ENCODE measurements at regions not wholly inside any gene's neighbourhood (a gene's known extent, or its start where the extent isn't known, plus 50 kb on each side); places are given as distances from the start of the nearest gene placed in this dataset.

- DNase-seq (ENCODE audit: low spot score) = no peak
- no peaks in the 10 kb centered on the region for H3K36me3 ChIP-seq (ENCODE audit: insufficient read depth, low read length, poor library complexity, severe bottlenecking)
- no peak for TF ChIP-seq CTCF (conservative IDR thresholded peaks at IDR 0.05; ENCODE audit: low read depth, low read length)
- no peak for TF ChIP-seq EZH2 (IDR thresholded peaks at IDR 0.05; ENCODE audit: borderline replicate concordance, low read depth, low read length, poor library complexity, severe bottlenecking)
- ChIA-PET POLR2A (ENCODE audit: low non-redundant PET) (no interaction called here), CTCF (no interaction called here)
- peaks cover 18% of the 10 kb centered on the region for H3K27me3 ChIP-seq (replicated peaks; ENCODE audit: insufficient read depth, low read depth, low read length, poor library complexity)
- no peak overlapping the region for H3K4me3 ChIP-seq (ENCODE audit: low read depth, low read length, poor library complexity, severe bottlenecking)
- no TSS peak for BruUV-seq (replicated peaks)
- peaks cover 8% of the 10 kb centered on the region for H3K4me1 ChIP-seq (ENCODE audit: insufficient read depth, low read length, poor library complexity, severe bottlenecking)
- no peaks in the 10 kb centered on the region for H3K9me3 ChIP-seq (ENCODE audit: low read depth, low read length, poor library complexity, severe bottlenecking)
- no peak overlapping the region for H3K27ac ChIP-seq (ENCODE audit: low read depth, low read length, poor library complexity, severe bottlenecking)
- intact Hi-C loops (cut with micrococcal nuclease; ENCODE audit: unreplicated experiment) = no loop called here
Observed at GRCh38 chr10:131424053-131424452, 112.5 kb upstream of the TCERG1L start.

GRCh38 chr10:131424836-131425491 is 113.4 kb upstream of the TCERG1L start:
- POLR2A ChIA-PET (ENCODE audit: low non-redundant PET) = no interaction called here
- H3K27me3 ChIP-seq (replicated peaks; ENCODE audit: insufficient read depth, low read depth, low read length, poor library complexity) = peaks cover 20% of the 10 kb centered on the region
- no peak overlapping the region for H3K4me3 ChIP-seq (ENCODE audit: low read depth, low read length, poor library complexity, severe bottlenecking)
- peaks cover 3% of the 10 kb centered on the region for H3K4me1 ChIP-seq (ENCODE audit: insufficient read depth, low read length, poor library complexity, severe bottlenecking)
- no peaks in the 10 kb centered on the region for H3K36me3 ChIP-seq (ENCODE audit: insufficient read depth, low read length, poor library complexity, severe bottlenecking)
- intact Hi-C loops (cut with micrococcal nuclease; ENCODE audit: unreplicated experiment) = no loop called here
- DNase-seq (ENCODE audit: low spot score) = no peak
- no peak overlapping the region for H3K27ac ChIP-seq (ENCODE audit: low read depth, low read length, poor library complexity, severe bottlenecking)
- no peaks in the 10 kb centered on the region for H3K9me3 ChIP-seq (ENCODE audit: low read depth, low read length, poor library complexity, severe bottlenecking)
- CTCF ChIA-PET = no interaction called here
- no TSS peak for BruUV-seq (replicated peaks)
- TF ChIP-seq CTCF (conservative IDR thresholded peaks at IDR 0.05; ENCODE audit: low read depth, low read length) (no peak), EZH2 (IDR thresholded peaks at IDR 0.05; ENCODE audit: borderline replicate concordance, low read depth, low read length, poor library complexity, severe bottlenecking) (no peak)

- ChIA-PET POLR2A (ENCODE audit: low non-redundant PET) (no interaction called here), CTCF (no interaction called here)
- intact Hi-C loops (cut with micrococcal nuclease; ENCODE audit: unreplicated experiment) = no loop called here
- no peak overlapping the region for H3K27ac ChIP-seq (ENCODE audit: low read depth, low read length, poor library complexity, severe bottlenecking)
- peaks cover 29% of the 10 kb centered on the region for H3K27me3 ChIP-seq (replicated peaks; ENCODE audit: insufficient read depth, low read depth, low read length, poor library complexity)
- DNase-seq (ENCODE audit: low spot score) = no peak
- H3K36me3 ChIP-seq (ENCODE audit: insufficient read depth, low read length, poor library complexity, severe bottlenecking) = no peaks in the 10 kb centered on the region
- H3K4me1 ChIP-seq (ENCODE audit: insufficient read depth, low read length, poor library complexity, severe bottlenecking) = peaks cover 3% of the 10 kb centered on the region
- BruUV-seq (replicated peaks) = no TSS peak
- H3K9me3 ChIP-seq (ENCODE audit: low read depth, low read length, poor library complexity, severe bottlenecking) = no peaks in the 10 kb centered on the region
- H3K4me3 ChIP-seq (ENCODE audit: low read depth, low read length, poor library complexity, severe bottlenecking) = no peak overlapping the region
- TF ChIP-seq EZH2 (IDR thresholded peaks at IDR 0.05; ENCODE audit: borderline replicate concordance, low read depth, low read length, poor library complexity, severe bottlenecking) (no peak), CTCF (conservative IDR thresholded peaks at IDR 0.05; ENCODE audit: low read depth, low read length) (no peak)
Observed at GRCh38 chr10:131425752-131426533, 114.4 kb upstream of the TCERG1L start.
